ES-I3 (cell line): ENCODE measurements at regions not wholly inside any gene's neighbourhood (a gene's known extent, or its start where the extent isn't known, plus 50 kb on each side); places are given as distances from the start of the nearest gene placed in this dataset.

Source experiments
- H3K36me3 ChIP-seq: 2 replicates; pipeline ENCODE4 v1.6.1; 2013; ENCODE audit warnings: mild to moderate bottlenecking, low read length, control low read depth, moderate library complexity; ENCODE audit not compliant: insufficient read depth
- H3K4me1 ChIP-seq: 2 replicates; pipeline ENCODE4 v1.6.1; 2013; ENCODE audit warnings: mild to moderate bottlenecking, control low read depth, low read length; ENCODE audit not compliant: insufficient read depth
- H3K9ac ChIP-seq: 2 replicates; pipeline ENCODE4 v1.6.1; 2013; ENCODE audit warnings: low read depth, mild to moderate bottlenecking, low read length, moderate library complexity
- H3K9me3 ChIP-seq: 2 replicates; pipeline ENCODE4 v1.6.1; 2013; ENCODE audit warnings: mild to moderate bottlenecking, low read length, moderate library complexity; ENCODE audit not compliant: control insufficient read depth, insufficient read depth

- Histone ChIP-seq H3K9me3 (no peaks in the 10 kb centered on the region; the same call in 1 of the 2 replicates), H3K4me1 (no peaks in the 10 kb centered on the region; the same call in 1 of the 2 replicates)
Observed at GRCh38 chr14:101105045-101105444, 201.5 kb upstream of the RTL1 start.

DNA sequence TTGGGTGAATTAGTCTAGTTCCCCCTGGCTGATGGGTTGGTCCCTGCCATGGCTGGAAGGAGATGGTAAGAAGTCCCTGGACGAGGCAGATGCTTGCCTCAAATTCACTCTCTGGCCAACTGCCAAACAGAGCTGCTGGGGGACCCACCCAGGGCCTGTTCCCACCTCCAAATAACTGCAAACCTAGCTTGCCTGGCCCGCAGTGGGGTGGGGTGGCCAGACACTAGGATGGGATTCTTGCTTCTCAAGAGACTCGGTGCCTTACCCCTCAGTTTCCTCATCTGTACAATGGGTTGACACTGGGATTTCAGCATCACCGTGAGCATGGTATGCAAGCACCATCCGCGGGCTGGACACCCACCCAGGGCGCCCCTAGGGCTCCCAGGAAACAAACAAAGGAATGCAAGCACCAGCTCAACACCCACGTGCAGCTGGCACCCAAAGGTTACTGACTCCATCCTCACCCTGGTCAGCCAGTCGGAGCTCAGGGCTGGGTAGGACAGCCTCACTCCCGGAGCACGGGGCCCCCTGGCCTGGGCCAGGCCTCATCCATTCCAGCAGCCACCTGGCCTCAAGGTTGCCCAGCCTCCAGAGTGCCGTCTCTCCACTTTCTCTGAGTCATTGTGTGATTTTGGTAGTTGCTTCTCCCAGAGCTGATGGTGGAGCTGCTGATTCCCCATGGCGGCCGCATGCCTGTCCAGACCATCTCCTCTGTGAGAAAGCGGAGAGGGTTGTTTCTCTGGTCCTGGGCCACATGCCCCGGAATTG, 205.2 kb upstream of the RTL1 start:
- Histone ChIP-seq H3K4me1 (no peaks in the 10 kb centered on the region), H3K9me3 (no peaks in the 10 kb centered on the region; the same call in 1 of the 2 replicates), H3K36me3 (no peaks in the 10 kb centered on the region), H3K9ac (no peak overlapping the region)

More at GRCh38 chr14:101105045-101105444, 201.5 kb upstream of the RTL1 start:
- Histone ChIP-seq H3K36me3 (no peaks in the 10 kb centered on the region), H3K9ac (no peak overlapping the region)

DNA sequence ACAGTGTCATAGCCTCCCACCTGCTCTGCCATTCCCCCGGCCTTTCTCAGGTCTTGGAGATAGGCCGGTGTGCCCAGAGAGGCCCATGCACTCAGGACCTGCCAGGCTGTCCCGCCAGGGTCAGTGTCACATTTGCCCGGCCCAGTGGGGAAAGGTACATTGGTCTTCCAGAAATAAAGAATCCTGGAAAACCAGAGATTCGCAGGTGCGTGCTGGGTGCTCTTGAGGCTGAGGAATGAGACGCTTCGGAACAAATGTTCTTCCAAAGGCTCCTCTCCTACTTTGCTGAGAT, 205.8 kb upstream of the RTL1 start:
- Histone ChIP-seq H3K4me1 (no peaks in the 10 kb centered on the region), H3K9ac (no peak overlapping the region), H3K9me3 (no peaks in the 10 kb centered on the region; the same call in 1 of the 2 replicates), H3K36me3 (no peaks in the 10 kb centered on the region)

GRCh38 chr14:101109981-101110728, 206.6 kb upstream of the RTL1 start:
- no peaks in the 10 kb centered on the region for H3K36me3 ChIP-seq
- no peaks in the 10 kb centered on the region for H3K9me3 ChIP-seq
- no peak overlapping the region for H3K9ac ChIP-seq
- H3K4me1 ChIP-seq: no peaks in the 10 kb centered on the region

GRCh38 chr14:101110729-101111619, 207.5 kb upstream of the RTL1 start:
- H3K9me3 ChIP-seq: no peaks in the 10 kb centered on the region
- H3K9ac ChIP-seq: no peak overlapping the region
- no peaks in the 10 kb centered on the region for H3K4me1 ChIP-seq
- H3K36me3 ChIP-seq: no peaks in the 10 kb centered on the region

GRCh38 chr14:101111620-101112290, 208.2 kb upstream of the RTL1 start:
- no peaks in the 10 kb centered on the region for H3K9me3 ChIP-seq
- no peaks in the 10 kb centered on the region for H3K36me3 ChIP-seq
- H3K9ac ChIP-seq: no peak overlapping the region
- no peaks in the 10 kb centered on the region for H3K4me1 ChIP-seq

DNA sequence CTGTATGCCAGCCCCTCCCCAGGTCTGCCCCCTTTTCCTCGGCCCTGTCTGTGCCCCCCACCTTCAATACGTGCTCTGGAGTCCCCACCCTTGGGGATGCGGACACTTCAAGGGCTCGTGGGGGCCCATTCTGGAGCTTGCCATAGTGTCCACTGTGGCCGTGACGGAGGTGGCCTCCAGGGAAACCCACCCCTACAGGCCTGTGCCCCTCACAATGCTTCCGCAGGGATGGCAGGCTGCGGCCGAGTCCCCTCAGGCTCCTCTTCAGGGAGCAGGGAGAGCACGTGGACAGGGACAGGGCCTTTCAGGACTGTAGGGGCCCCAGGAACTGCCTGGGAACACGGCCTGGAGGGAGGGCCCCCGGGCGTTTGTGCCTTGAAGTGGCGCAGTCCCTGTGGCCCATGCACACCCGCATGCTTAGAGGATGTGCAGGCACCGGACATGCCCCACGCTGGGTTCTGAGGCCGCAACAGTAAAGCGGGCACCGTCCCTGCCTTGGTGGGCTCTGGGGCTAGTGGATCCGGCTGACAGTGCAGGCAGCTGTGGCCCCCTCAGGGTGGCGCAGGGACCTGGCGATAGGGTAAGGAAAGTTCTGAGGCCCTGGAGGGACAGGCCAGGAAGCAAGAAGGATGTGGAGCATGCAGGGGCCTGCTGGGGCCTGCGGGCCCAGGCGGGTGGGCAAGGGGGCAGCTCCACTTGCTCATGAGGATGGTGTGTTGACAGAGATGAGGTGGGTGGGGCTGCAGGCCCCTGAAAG, 209.0 kb upstream of the RTL1 start:
- no peak overlapping the region for H3K9ac ChIP-seq
- no peaks in the 10 kb centered on the region for H3K9me3 ChIP-seq
- no peaks in the 10 kb centered on the region for H3K36me3 ChIP-seq
- no peaks in the 10 kb centered on the region for H3K4me1 ChIP-seq

- Histone ChIP-seq H3K4me1 (no peaks in the 10 kb centered on the region), H3K9ac (no peak overlapping the region), H3K36me3 (no peaks in the 10 kb centered on the region), H3K9me3 (no peaks in the 10 kb centered on the region)
Observed at GRCh38 chr14:101113108-101113612, 209.6 kb upstream of the RTL1 start.

- Histone ChIP-seq H3K36me3 (no peaks in the 10 kb centered on the region), H3K4me1 (no peaks in the 10 kb centered on the region), H3K9me3 (no peaks in the 10 kb centered on the region), H3K9ac (no peak overlapping the region)
Observed at GRCh38 chr14:101113835-101114725, 210.6 kb upstream of the RTL1 start.

DNA sequence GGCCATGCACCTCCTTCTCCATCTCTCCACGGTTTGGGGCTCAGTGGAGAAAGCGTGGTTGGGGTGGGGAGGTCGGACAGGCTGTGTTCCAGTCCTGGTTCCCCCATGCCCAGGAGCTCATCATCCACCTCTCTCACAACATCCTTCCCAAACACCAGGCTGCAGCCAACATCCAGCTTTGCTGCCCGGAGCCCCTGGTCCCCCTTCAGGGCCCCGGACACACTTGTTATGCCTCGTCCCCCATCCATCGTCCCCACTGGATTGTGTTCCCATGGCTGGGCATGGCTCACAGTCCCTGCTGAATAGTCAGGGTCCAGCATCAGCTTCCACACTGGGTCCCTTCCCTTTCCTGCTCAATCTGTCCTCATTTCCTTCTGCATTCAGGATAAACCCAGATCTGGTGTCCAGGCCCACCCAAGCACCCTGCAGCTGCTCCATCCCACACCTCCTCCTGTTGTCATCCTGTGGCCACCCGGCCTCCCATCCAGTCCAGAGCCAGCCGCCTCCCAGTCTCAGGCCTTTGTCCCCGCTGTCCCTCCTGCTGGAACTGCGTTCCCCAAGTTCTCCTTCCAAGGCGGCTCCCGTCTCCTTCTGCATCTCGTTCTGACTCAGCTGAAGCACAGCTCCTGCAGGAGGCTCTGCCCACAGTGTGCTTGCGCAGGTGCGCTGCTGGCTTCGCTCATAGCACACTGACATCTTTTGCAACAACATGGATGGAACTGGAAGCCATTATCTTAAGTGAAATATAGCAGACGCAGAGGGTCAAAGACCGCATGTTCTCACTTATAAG, 211.4 kb upstream of the RTL1 start:
- H3K9ac ChIP-seq: no peak overlapping the region
- H3K9me3 ChIP-seq: no peaks in the 10 kb centered on the region

DNA sequence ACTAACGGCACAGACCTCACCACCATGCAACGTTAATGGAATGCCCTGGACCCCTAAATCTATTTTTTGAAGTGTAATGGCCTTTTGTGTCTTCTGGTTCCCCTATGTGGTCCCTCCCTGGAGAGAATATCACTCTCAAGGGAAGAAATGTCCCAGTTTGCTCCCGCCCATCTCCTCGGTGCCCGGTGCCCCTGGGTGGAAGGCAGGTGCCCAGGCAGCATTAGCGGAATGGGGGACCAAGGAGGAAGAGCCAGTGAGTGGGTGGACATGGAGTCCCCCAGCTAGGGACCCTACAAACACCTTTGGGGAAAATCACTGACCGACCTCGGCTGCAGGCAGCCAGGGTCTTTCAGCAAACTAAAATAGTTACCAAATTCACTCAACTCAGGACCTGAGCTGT, 212.1 kb upstream of the RTL1 start:
- Histone ChIP-seq H3K9ac (no peak overlapping the region), H3K36me3 (no peaks in the 10 kb centered on the region), H3K9me3 (no peaks in the 10 kb centered on the region), H3K4me1 (peaks cover 6% of the 10 kb centered on the region; the same call in 1 of the 2 replicates)

More for the DNA sequence above, 211.4 kb upstream of the RTL1 start:
- Histone ChIP-seq H3K4me1 (no peaks in the 10 kb centered on the region), H3K36me3 (no peaks in the 10 kb centered on the region)

- no peaks in the 10 kb centered on the region for H3K9me3 ChIP-seq
- H3K4me1 ChIP-seq: peaks cover 6% of the 10 kb centered on the region; the same call in 1 of the 2 replicates
- H3K36me3 ChIP-seq: no peaks in the 10 kb centered on the region
- no peak overlapping the region for H3K9ac ChIP-seq
Observed at GRCh38 chr14:101116065-101116464, 212.5 kb upstream of the RTL1 start.
